Loucy (cell line): ENCODE measurements at regions not wholly inside any gene's neighbourhood (a gene's known extent, or its start where the extent isn't known, plus 50 kb on each side); places are given as distances from the start of the nearest gene placed in this dataset.

ENCODE experiments used
- H2AFZ ChIP-seq: fragments of 200-600 bp; sonication (generic); 2 replicates; pipeline ENCODE4 v1.6.0; 2016; ENCODE audit warnings: antibody characterized with exemption, mild to moderate bottlenecking, low read length, moderate library complexity
- H3F3A ChIP-seq: fragments of 200-600 bp; 2 replicates; pipeline ENCODE4 v1.6.0; 2016; ENCODE audit warnings: antibody characterized with exemption, low read depth, mild to moderate bottlenecking
- H3K27me3 ChIP-seq: fragments of 200-600 bp; sonication (generic); 2 replicates; pipeline ENCODE4 v1.6.1; 2014; ENCODE audit warnings: low read length, mild to moderate bottlenecking; ENCODE audit not compliant: insufficient read depth, poor library complexity, severe bottlenecking
- H3K36me3 ChIP-seq: fragments of 200-600 bp; sonication (generic); 2 replicates; pipeline ENCODE4 v1.6.1; 2016; ENCODE audit warnings: low read length; ENCODE audit not compliant: insufficient read depth
- H3K4me1 ChIP-seq: fragments of 200-600 bp; sonication (generic); 2 replicates; pipeline ENCODE4 v1.5.1; 2014; ENCODE audit warnings: low read length, mild to moderate bottlenecking; ENCODE audit not compliant: insufficient read depth, poor library complexity, severe bottlenecking
- H3K4me2 ChIP-seq: fragments of 200-600 bp; sonication (generic); 2 replicates; pipeline ENCODE4 v1.6.0; 2014; ENCODE audit warnings: antibody characterized with exemption, low read length, low read depth, mild to moderate bottlenecking; ENCODE audit not compliant: poor library complexity, severe bottlenecking
- H3K4me3 ChIP-seq: fragments of 200-600 bp; sonication (generic); 2 replicates; pipeline ENCODE4 v1.5.1; 2014; ENCODE audit warnings: low read length, mild to moderate bottlenecking, mixed read lengths; ENCODE audit not compliant: poor library complexity, severe bottlenecking
- H3K79me2 ChIP-seq: fragments of 200-600 bp; sonication (generic); 2 replicates; pipeline ENCODE4 v1.6.1; 2014; ENCODE audit warnings: low read length; ENCODE audit not compliant: insufficient read depth
- H3K9ac ChIP-seq: fragments of 200-600 bp; sonication (generic); 2 replicates; pipeline ENCODE4 v1.6.0; 2014; ENCODE audit warnings: mild to moderate bottlenecking, low read depth, low read length, moderate library complexity; ENCODE audit not compliant: poor library complexity, severe bottlenecking
- H3K9me2 ChIP-seq: fragments of 200-600 bp; sonication (generic); replicated peaks from 2 replicates; pipeline ENCODE4 v1.6.1; 2016; ENCODE audit warnings: low read depth, low read length, mixed read lengths
- H3K9me3 ChIP-seq: fragments of 200-600 bp; sonication (generic); 2 replicates; pipeline ENCODE4 v1.6.1; 2014; ENCODE audit warnings: mild to moderate bottlenecking, antibody characterized with exemption, low read length, low read depth; ENCODE audit not compliant: insufficient read depth
- H4K20me1 ChIP-seq: fragments of 200-600 bp; sonication (generic); 2 replicates; pipeline ENCODE4 v1.6.0; 2014; ENCODE audit warnings: antibody characterized with exemption, low read length, mild to moderate bottlenecking; ENCODE audit not compliant: insufficient read depth, poor library complexity, severe bottlenecking
- CTCF ChIP-seq: fragments of 200-600 bp; sonication (generic); conservative IDR thresholded peaks from 2 replicates; pipeline ENCODE4 v1.5.1; 2014; ENCODE audit warnings: mild to moderate bottlenecking, antibody characterized with exemption, low read length
- EZH2phosphoT487 ChIP-seq: fragments of 200-600 bp; IDR thresholded peaks from 2 replicates; pipeline ENCODE4 v1.6.1; 2018; ENCODE audit warnings: antibody characterized with exemption, mild to moderate bottlenecking, moderate library complexity, borderline replicate concordance

- Histone ChIP-seq H2AFZ (no peak overlapping the region), H3K27me3 (no peaks in the 10 kb centered on the region), H3K9me2 (no peaks in the 10 kb centered on the region), H3F3A (no peaks in the 10 kb centered on the region), H4K20me1 (no peaks in the 10 kb centered on the region), H3K9me3 (no peaks in the 10 kb centered on the region; the same call in 1 of the 2 replicates), H3K9ac (no peak overlapping the region), H3K4me3 (no peak overlapping the region), H3K79me2 (no peaks in the 10 kb centered on the region), H3K4me1 (no peaks in the 10 kb centered on the region), H3K4me2 (no peak overlapping the region), H3K36me3 (no peaks in the 10 kb centered on the region)
- TF ChIP-seq CTCF = no peak
- no peak for TF ChIP-seq EZH2phosphoT487
These were observed 220.8 kb downstream of the POLR1F start for GRCh38 chr7:19488056-19488455.

GRCh38 chr7:19482628-19483027 lies 226.2 kb downstream of the POLR1F start:
- Histone ChIP-seq H3K36me3 (no peaks in the 10 kb centered on the region), H3K4me1 (no peaks in the 10 kb centered on the region), H3K9ac (no peak overlapping the region), H2AFZ (no peak overlapping the region), H3K4me3 (no peak overlapping the region), H3K27me3 (no peaks in the 10 kb centered on the region), H3K79me2 (no peaks in the 10 kb centered on the region), H3K4me2 (no peak overlapping the region), H3K9me2 (no peaks in the 10 kb centered on the region), H4K20me1 (no peaks in the 10 kb centered on the region), H3F3A (no peaks in the 10 kb centered on the region), H3K9me3 (no peaks in the 10 kb centered on the region; the same call in 1 of the 2 replicates)
- TF ChIP-seq CTCF (no peak), EZH2phosphoT487 (no peak)

GRCh38 chr7:19480383-19480782 lies 228.5 kb downstream of the POLR1F start:
- no peaks in the 10 kb centered on the region for H3K79me2 ChIP-seq
- H3K9ac ChIP-seq = no peak overlapping the region
- TF ChIP-seq CTCF = no peak
- no peak for TF ChIP-seq EZH2phosphoT487
- H4K20me1 ChIP-seq = no peaks in the 10 kb centered on the region
- no peak overlapping the region for H3K4me2 ChIP-seq
- H2AFZ ChIP-seq = no peak overlapping the region
- H3K4me1 ChIP-seq = no peaks in the 10 kb centered on the region
- H3F3A ChIP-seq = no peaks in the 10 kb centered on the region
- H3K27me3 ChIP-seq = no peaks in the 10 kb centered on the region
- no peak overlapping the region for H3K4me3 ChIP-seq
- no peaks in the 10 kb centered on the region; the same call in 1 of the 2 replicates for H3K9me3 ChIP-seq
- no peaks in the 10 kb centered on the region for H3K9me2 ChIP-seq
- H3K36me3 ChIP-seq = no peaks in the 10 kb centered on the region
